ENCODE measurements at regions not wholly inside any gene's neighbourhood (a gene's known extent, or its start where the extent isn't known, plus 50 kb on each side); places are given as distances from the start of the nearest gene placed in this dataset.

DNA sequence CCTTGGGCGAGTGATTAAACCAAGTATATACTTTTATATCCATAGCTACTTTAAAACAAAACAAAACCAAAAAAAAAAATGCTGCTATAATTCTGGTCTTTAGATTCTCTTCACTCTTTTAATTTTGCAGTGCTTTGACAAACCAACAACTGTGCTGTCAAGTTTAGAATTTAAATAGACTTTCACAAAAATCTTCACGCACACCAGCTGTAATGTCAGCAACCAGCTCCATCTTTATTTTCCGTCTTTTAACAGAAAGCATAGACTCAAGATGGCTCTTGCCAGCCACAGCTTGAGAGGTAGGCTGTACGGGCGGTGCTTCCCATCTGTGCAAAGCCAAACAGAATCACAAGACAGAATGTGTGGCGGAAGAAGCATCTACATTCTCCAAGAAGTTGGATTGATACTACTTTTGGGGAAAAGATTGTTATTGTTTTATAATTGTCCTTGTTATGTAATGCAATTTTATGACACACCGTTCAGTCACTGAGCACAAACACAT is 388.3 kb upstream of the MAGEC2 start:
- TF ChIP-seq POLR2A (IDR thresholded peaks at IDR 0.05) (no peak), CTCF (IDR thresholded peaks at IDR 0.05) (no peak)

All from right lobe of liver (tissue), 4 donors.